Endodermal cell (in vitro differentiated cells): ENCODE measurements at regions not wholly inside any gene's neighbourhood (a gene's known extent, or its start where the extent isn't known, plus 50 kb on each side); places are given as distances from the start of the nearest gene placed in this dataset.

Source experiments
- DNase-seq: peaks from one replicate; pipeline ENCODE4 v3.0.0-alpha.2; 2017
- H3K27ac ChIP-seq: 2 replicates; pipeline ENCODE4 v1.5.1; 2013; ENCODE audit warnings: mild to moderate bottlenecking, low read depth, low read length, moderate library complexity
- H3K27me3 ChIP-seq: 2 replicates; pipeline ENCODE4 v1.6.1; 2013; ENCODE audit warnings: mild to moderate bottlenecking, low read length, moderate library complexity; ENCODE audit not compliant: insufficient read depth, control insufficient read depth, poor library complexity, severe bottlenecking
- H3K36me3 ChIP-seq: 2 replicates; pipeline ENCODE4 v1.7.0; 2013; ENCODE audit warnings: mild to moderate bottlenecking, low read length, moderate library complexity; ENCODE audit not compliant: control insufficient read depth, insufficient read depth
- H3K4me1 ChIP-seq: one replicate; pipeline ENCODE4 v1.7.0; 2013; ENCODE audit warnings: low read length; ENCODE audit not compliant: control insufficient read depth, insufficient read depth
- H3K4me3 ChIP-seq: 2 replicates; pipeline ENCODE4 v1.5.1; 2013; ENCODE audit warnings: mild to moderate bottlenecking, low read length, moderate library complexity
- H3K9ac ChIP-seq: 2 replicates; pipeline ENCODE4 v1.6.1; 2013; ENCODE audit warnings: mild to moderate bottlenecking, low read length, moderate library complexity; ENCODE audit not compliant: poor library complexity, severe bottlenecking; ENCODE audit errors: extremely low read depth
- H3K9me3 ChIP-seq: 2 replicates; pipeline ENCODE4 v1.6.1; 2013; ENCODE audit warnings: mild to moderate bottlenecking, low read length, moderate library complexity; ENCODE audit not compliant: control insufficient read depth
- H3K27ac Mint-ChIP-seq: 2 replicates; pipeline ENCODE4 v1.8.0; 2020; ENCODE audit warnings: mixed read lengths
- H3K27me3 Mint-ChIP-seq: 2 replicates; pipeline ENCODE4 v1.8.0; 2021; ENCODE audit warnings: mild to moderate bottlenecking, mixed read lengths; ENCODE audit not compliant: insufficient read depth
- H3K36me3 Mint-ChIP-seq: 2 replicates; pipeline ENCODE4 v1.8.0; 2020; ENCODE audit warnings: low read depth, mixed read lengths
- H3K4me1 Mint-ChIP-seq: 2 replicates; pipeline ENCODE4 v1.8.0; 2020; ENCODE audit warnings: mixed read lengths
- H3K4me3 Mint-ChIP-seq: 2 replicates; pipeline ENCODE4 v1.8.0; 2020; ENCODE audit warnings: mild to moderate bottlenecking, moderate library complexity, mixed read lengths
- H3K9me3 Mint-ChIP-seq: 2 replicates; pipeline ENCODE4 v1.8.0; 2020; ENCODE audit warnings: mild to moderate bottlenecking, mixed read lengths
- CTCF ChIP-seq: fragments of 200-600 bp; sonication (generic); conservative IDR thresholded peaks from 2 replicates; pipeline ENCODE4 v1.5.0; 2021; ENCODE audit warnings: antibody characterized with exemption, mild to moderate bottlenecking
- WGBS, 2 experiments: methylation state at CpG; one replicate each; pipeline versions ENCODE4 v1.1.5 to v1.1.7; 2013; ENCODE audit warnings: missing lambda C conversion rate in 2 of 2, mixed read lengths in 1 of 2; ENCODE audit not compliant: insufficient coverage in 1 of 2, insufficient read length in 1 of 2; 5-methylcytosine and 5-hydroxymethylcytosine counted together

GRCh38 chr6:156648616-156649015 lies 128.6 kb upstream of the ARID1B start:
- Histone ChIP-seq H3K4me3 (no peak overlapping the region), H3K4me1 (no peaks in the 10 kb centered on the region), H3K27ac (no peak overlapping the region), H3K9me3 (no peaks in the 10 kb centered on the region), H3K36me3 (no peaks in the 10 kb centered on the region), H3K27me3 (no peaks in the 10 kb centered on the region), H3K9ac (no peak overlapping the region)
- no peak overlapping the region for H3K27ac Mint-ChIP-seq
- H3K4me3 Mint-ChIP-seq, result no peak overlapping the region
- no peak for TF ChIP-seq CTCF
- H3K36me3 Mint-ChIP-seq, result no peaks in the 10 kb centered on the region
- H3K4me1 Mint-ChIP-seq, result no peaks in the 10 kb centered on the region
- WGBS, 2 experiments, result 80 to 87% methylated on average over 1 to 6 of the region's 6 CpGs
- H3K9me3 Mint-ChIP-seq, result no peaks in the 10 kb centered on the region
- H3K27me3 Mint-ChIP-seq, result no peaks in the 10 kb centered on the region
- DNase-seq, result no peak

- H3K4me3 Mint-ChIP-seq, result no peak overlapping the region
- H3K36me3 ChIP-seq, result no peaks in the 10 kb centered on the region
- H3K36me3 Mint-ChIP-seq, result no peaks in the 10 kb centered on the region
- no peaks in the 10 kb centered on the region for H3K9me3 Mint-ChIP-seq
- H3K4me1 Mint-ChIP-seq, result no peaks in the 10 kb centered on the region
- no peak overlapping the region for H3K9ac ChIP-seq
- 79 to 100% methylated on average over 1 to 7 of the region's 7 CpGs for WGBS, 2 experiments
- no peak for DNase-seq
- no peak overlapping the region for H3K27ac Mint-ChIP-seq
- H3K27me3 Mint-ChIP-seq, result no peaks in the 10 kb centered on the region
- H3K4me3 ChIP-seq, result no peak overlapping the region
- no peak for TF ChIP-seq CTCF
- H3K27me3 ChIP-seq, result no peaks in the 10 kb centered on the region
- no peak overlapping the region for H3K27ac ChIP-seq
- H3K9me3 ChIP-seq, result no peaks in the 10 kb centered on the region
- H3K4me1 ChIP-seq, result no peaks in the 10 kb centered on the region
Measured at GRCh38 chr6:156647991-156648390, 129.2 kb upstream of the ARID1B start.

GRCh38 chr6:156647140-156647784 lies 129.9 kb upstream of the ARID1B start:
- Histone ChIP-seq H3K9me3 (no peaks in the 10 kb centered on the region), H3K4me3 (no peak overlapping the region), H3K36me3 (no peaks in the 10 kb centered on the region), H3K9ac (no peak overlapping the region), H3K27me3 (no peaks in the 10 kb centered on the region), H3K4me1 (no peaks in the 10 kb centered on the region), H3K27ac (no peak overlapping the region)
- DNase-seq, result no peak
- WGBS, 2 experiments, result 90 to 96% methylated on average over 6 to 9 of the region's 9 CpGs
- H3K4me1 Mint-ChIP-seq, result no peaks in the 10 kb centered on the region
- no peak for TF ChIP-seq CTCF
- no peak overlapping the region for H3K27ac Mint-ChIP-seq
- H3K36me3 Mint-ChIP-seq, result no peaks in the 10 kb centered on the region
- no peaks in the 10 kb centered on the region for H3K27me3 Mint-ChIP-seq
- H3K9me3 Mint-ChIP-seq, result no peaks in the 10 kb centered on the region
- no peak overlapping the region for H3K4me3 Mint-ChIP-seq
